GM18868 (cell line): ENCODE measurements at regions not wholly inside any gene's neighbourhood (a gene's known extent, or its start where the extent isn't known, plus 50 kb on each side); places are given as distances from the start of the nearest gene placed in this dataset.

Experiments used
- ATAC-seq: cut with Tn5 transposase; IDR thresholded peaks from one replicate; pipeline ENCODE4 v1.9.1; 2021; ENCODE audit warnings: mild to moderate bottlenecking, moderate library complexity; ENCODE audit not compliant: unreplicated experiment

DNA sequence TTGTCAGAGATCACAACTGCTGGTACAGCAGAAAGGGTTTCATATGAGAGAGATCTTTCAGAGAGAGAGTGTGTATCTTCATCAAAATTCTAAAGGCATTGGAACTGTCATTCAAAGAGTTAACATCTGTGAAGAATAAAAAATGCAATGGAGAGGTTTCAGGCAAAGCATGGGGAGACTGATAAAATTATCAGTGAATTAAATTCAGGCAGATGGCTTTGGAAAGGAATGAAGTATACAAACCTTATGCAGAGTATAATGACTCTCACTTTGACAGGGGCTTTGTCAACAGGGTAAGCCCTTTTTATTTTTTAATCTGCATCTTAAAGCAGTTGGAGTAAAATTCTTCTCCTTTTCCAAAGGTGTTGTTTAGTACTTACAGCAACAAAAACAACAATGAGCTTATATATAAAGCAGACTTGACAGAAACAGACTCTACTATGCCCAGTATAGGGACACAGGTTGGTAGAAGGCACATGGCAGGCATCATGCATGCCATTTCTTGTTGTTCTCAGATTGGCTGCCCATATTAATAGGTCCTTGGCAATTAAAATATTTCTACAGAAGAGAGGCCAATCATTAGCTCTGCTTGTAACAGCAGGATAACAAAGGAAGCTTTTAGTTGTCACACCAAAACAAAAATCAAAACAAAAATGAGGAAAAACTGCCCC lies 54.9 kb upstream of the NXPH1 start:
- no peak for ATAC-seq

DNA sequence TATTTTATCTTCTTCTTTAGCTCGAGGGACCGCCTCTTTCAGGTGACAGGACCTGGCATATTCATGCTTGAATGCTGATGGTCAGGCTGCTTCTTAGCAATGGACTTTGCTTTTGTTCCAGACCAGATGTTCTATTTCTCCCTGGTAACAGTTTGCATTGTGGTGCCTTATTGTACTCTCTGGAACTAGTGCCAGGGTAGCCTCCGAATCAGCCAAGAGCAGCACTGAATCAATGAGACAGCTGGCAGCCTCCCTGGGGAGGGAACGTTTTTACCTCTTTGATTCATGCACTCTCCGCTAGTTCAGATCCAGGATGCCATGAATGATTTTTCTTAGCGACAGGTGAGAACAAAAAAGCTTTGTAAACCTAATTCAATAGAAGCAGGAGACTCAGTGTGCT lies 54.1 kb upstream of the NXPH1 start:
- no peak for ATAC-seq

DNA sequence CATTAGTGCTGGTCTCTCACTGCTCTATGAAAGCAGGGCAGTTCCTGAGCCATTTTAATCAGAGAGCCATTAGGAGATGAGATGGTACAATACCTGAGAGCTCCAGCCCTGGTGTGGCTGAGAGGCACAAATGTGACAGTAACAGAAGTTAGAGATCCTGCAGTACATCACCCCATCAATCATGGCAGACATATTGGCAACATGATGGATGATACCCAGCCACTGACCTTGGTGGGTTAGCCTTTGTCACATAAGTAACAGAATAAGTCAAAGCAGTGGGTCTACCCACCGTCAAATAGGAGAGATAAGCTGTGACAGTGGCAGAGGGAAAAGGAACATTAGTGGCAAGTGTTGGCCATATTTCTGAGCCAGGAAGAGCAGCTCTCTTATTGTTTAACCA lies 53.3 kb upstream of the NXPH1 start:
- no peak for ATAC-seq

DNA sequence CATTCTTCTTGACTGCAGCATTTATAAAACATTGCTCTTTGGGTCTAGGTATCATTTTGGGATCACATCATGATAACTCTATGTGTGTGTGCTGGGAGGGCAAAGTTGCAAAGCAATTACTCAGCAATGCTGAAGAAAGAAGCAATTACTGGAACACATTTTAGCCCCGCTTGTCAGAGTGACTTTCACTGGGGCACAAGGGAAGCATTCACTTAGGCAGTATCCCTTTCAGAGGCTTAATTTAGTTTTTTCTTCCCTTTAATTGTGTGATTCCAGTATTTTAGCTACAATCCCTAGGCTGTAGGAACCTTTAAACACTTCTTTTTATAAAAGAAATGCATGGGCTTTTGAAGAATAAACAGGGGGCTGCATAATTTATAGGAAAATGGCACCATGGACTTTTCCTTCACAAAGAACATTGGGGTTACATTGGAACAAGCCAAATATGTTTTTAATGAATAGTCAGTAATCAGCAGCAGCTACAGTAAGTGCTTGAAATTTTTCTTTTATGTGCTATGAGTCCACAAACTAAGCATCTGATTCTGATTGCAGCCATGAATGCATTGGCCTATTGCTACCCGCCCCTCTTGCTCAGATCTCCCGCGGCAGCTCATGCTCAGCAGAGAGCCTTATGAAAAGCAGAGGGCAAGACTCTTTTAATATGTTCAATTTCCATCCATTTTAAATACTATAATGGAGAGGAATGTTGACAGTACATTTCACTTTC lies 51.2 kb upstream of the NXPH1 start:
- no peak for ATAC-seq
